ENCODE measurements at regions not wholly inside any gene's neighbourhood (a gene's known extent, or its start where the extent isn't known, plus 50 kb on each side); places are given as distances from the start of the nearest gene placed in this dataset.
A peak's percentile ranks its signal among the peaks of the same experiment; 100 is the strongest.
"Not testable (repeated sequence)": the region's sequence is repeated elsewhere in the genome, so short reads cannot be mapped to it uniquely, and the experiment has no call there.

GRCh38 chr13:18194631-18195364 lies 986.8 kb downstream of the TUBA3C start:
- H3K27me3 Mint-ChIP-seq; POLR2A ChIA-PET; H3K4me1 Mint-ChIP-seq (ENCODE audit: low read depth); intact Hi-C loops (cut with micrococcal nuclease); H3K4me3 Mint-ChIP-seq; DNase-seq; H3K36me3 Mint-ChIP-seq (ENCODE audit: low read depth); CTCF ChIA-PET; H3K9me3 Mint-ChIP-seq; H3K27ac Mint-ChIP-seq: not testable (repeated sequence)
- ATAC-seq, result peak; percentile 42

GRCh38 chr13:18194104-18194503 lies 987.5 kb downstream of the TUBA3C start:
- POLR2A ChIA-PET; CTCF ChIA-PET; H3K4me3 Mint-ChIP-seq; DNase-seq; intact Hi-C loops (cut with micrococcal nuclease); H3K4me1 Mint-ChIP-seq (ENCODE audit: low read depth); H3K9me3 Mint-ChIP-seq; H3K36me3 Mint-ChIP-seq (ENCODE audit: low read depth); H3K27me3 Mint-ChIP-seq; H3K27ac Mint-ChIP-seq; ATAC-seq: not testable (repeated sequence)

Measured in activated CD8-positive, alpha-beta T cell treated with anti-CD3 and anti-CD28 coated beads for 36 hours (primary cell).